HUES48 (cell line): ENCODE measurements at regions not wholly inside any gene's neighbourhood (a gene's known extent, or its start where the extent isn't known, plus 50 kb on each side); places are given as distances from the start of the nearest gene placed in this dataset.

ENCODE experiments used
- H3K27ac ChIP-seq: one replicate; pipeline ENCODE4 v1.7.0; 2013; ENCODE audit warnings: low read depth, low read length, inconsistent platforms
- H3K27me3 ChIP-seq: 2 replicates; pipeline ENCODE4 v1.6.1; 2013; ENCODE audit warnings: mild to moderate bottlenecking, low read length; ENCODE audit not compliant: control insufficient read depth, insufficient read depth
- H3K36me3 ChIP-seq: 2 replicates; pipeline ENCODE4 v1.6.1; 2013; ENCODE audit warnings: low read length; ENCODE audit not compliant: control insufficient read depth, insufficient read depth
- H3K4me1 ChIP-seq: 2 replicates; pipeline ENCODE4 v1.6.1; 2013; ENCODE audit warnings: mild to moderate bottlenecking, low read length; ENCODE audit not compliant: control insufficient read depth, insufficient read depth
- H3K4me3 ChIP-seq: 2 replicates; pipeline ENCODE4 v1.5.1; 2013; ENCODE audit warnings: mild to moderate bottlenecking, low read depth, low read length
- H3K9ac ChIP-seq: 2 replicates; pipeline ENCODE4 v1.6.1; 2013; ENCODE audit warnings: mild to moderate bottlenecking, low read depth, low read length, moderate library complexity
- H3K9me3 ChIP-seq: 2 replicates; pipeline ENCODE4 v1.6.1; 2013; ENCODE audit warnings: low read length; ENCODE audit not compliant: control insufficient read depth, insufficient read depth

GRCh38 chr6:134657751-134658527, 292.0 kb downstream of the ALDH8A1 start:
- Histone ChIP-seq H3K4me1 (no peaks in the 10 kb centered on the region), H3K27me3 (no peaks in the 10 kb centered on the region), H3K36me3 (no peaks in the 10 kb centered on the region), H3K27ac (no peak overlapping the region), H3K9ac (no peak overlapping the region), H3K9me3 (no peaks in the 10 kb centered on the region), H3K4me3 (no peak overlapping the region)

- Histone ChIP-seq H3K27ac (no peak overlapping the region), H3K36me3 (no peaks in the 10 kb centered on the region), H3K9ac (no peak overlapping the region), H3K4me3 (no peak overlapping the region), H3K4me1 (no peaks in the 10 kb centered on the region), H3K9me3 (no peaks in the 10 kb centered on the region), H3K27me3 (no peaks in the 10 kb centered on the region)
Measured at GRCh38 chr6:134657343-134657742, 292.6 kb downstream of the ALDH8A1 start.

- Histone ChIP-seq H3K27ac (no peak overlapping the region), H3K9ac (no peak overlapping the region), H3K4me3 (no peak overlapping the region)
Measured at GRCh38 chr6:134654751-134655150, 295.1 kb downstream of the ALDH8A1 start.

GRCh38 chr6:134651519-134651918, 298.4 kb downstream of the ALDH8A1 start:
- no peaks in the 10 kb centered on the region for H3K9me3 ChIP-seq
- no peak overlapping the region for H3K4me3 ChIP-seq
- no peak overlapping the region for H3K27ac ChIP-seq
- no peaks in the 10 kb centered on the region for H3K27me3 ChIP-seq
- H3K4me1 ChIP-seq = no peaks in the 10 kb centered on the region
- H3K36me3 ChIP-seq = no peaks in the 10 kb centered on the region
- H3K9ac ChIP-seq = no peak overlapping the region

More at GRCh38 chr6:134654751-134655150, 295.1 kb downstream of the ALDH8A1 start:
- Histone ChIP-seq H3K27me3 (no peaks in the 10 kb centered on the region), H3K36me3 (no peaks in the 10 kb centered on the region), H3K4me1 (no peaks in the 10 kb centered on the region), H3K9me3 (no peaks in the 10 kb centered on the region)

GRCh38 chr6:134647861-134648260, 302.0 kb downstream of the ALDH8A1 start:
- no peaks in the 10 kb centered on the region for H3K27me3 ChIP-seq
- no peak overlapping the region for H3K4me3 ChIP-seq
- H3K36me3 ChIP-seq = no peaks in the 10 kb centered on the region
- H3K4me1 ChIP-seq = no peaks in the 10 kb centered on the region
- no peak overlapping the region for H3K27ac ChIP-seq
- H3K9ac ChIP-seq = no peak overlapping the region
- no peaks in the 10 kb centered on the region for H3K9me3 ChIP-seq

- H3K27ac ChIP-seq = no peak overlapping the region
- H3K9ac ChIP-seq = no peak overlapping the region
- H3K36me3 ChIP-seq = no peaks in the 10 kb centered on the region
- no peaks in the 10 kb centered on the region for H3K27me3 ChIP-seq
- H3K4me1 ChIP-seq = peaks cover 6% of the 10 kb centered on the region
- no peak overlapping the region for H3K4me3 ChIP-seq
- H3K9me3 ChIP-seq = no peaks in the 10 kb centered on the region
Measured at GRCh38 chr6:134642819-134643218, 307.1 kb downstream of the ALDH8A1 start.

GRCh38 chr6:134642279-134642678, 307.6 kb downstream of the ALDH8A1 start:
- Histone ChIP-seq H3K36me3 (no peaks in the 10 kb centered on the region), H3K27ac (no peak overlapping the region), H3K4me1 (peaks cover 11% of the 10 kb centered on the region), H3K9ac (no peak overlapping the region), H3K27me3 (no peaks in the 10 kb centered on the region), H3K4me3 (no peak overlapping the region), H3K9me3 (no peaks in the 10 kb centered on the region)

- Histone ChIP-seq H3K9ac (no peak overlapping the region), H3K27me3 (no peaks in the 10 kb centered on the region), H3K36me3 (no peaks in the 10 kb centered on the region), H3K27ac (no peak overlapping the region), H3K4me1 (peaks cover 13% of the 10 kb centered on the region), H3K4me3 (no peak overlapping the region), H3K9me3 (no peaks in the 10 kb centered on the region)
Measured at GRCh38 chr6:134640975-134641429, 308.9 kb downstream of the ALDH8A1 start.

GRCh38 chr6:134640229-134640628, 309.7 kb downstream of the ALDH8A1 start:
- H3K4me3 ChIP-seq = no peak overlapping the region

GRCh38 chr6:134637847-134638437, 312.0 kb downstream of the ALDH8A1 start:
- peaks cover 13% of the 10 kb centered on the region for H3K4me1 ChIP-seq
- no peaks in the 10 kb centered on the region for H3K36me3 ChIP-seq
- H3K4me3 ChIP-seq = no peak overlapping the region
- no peak overlapping the region for H3K9ac ChIP-seq
- H3K27ac ChIP-seq = no peak overlapping the region
- no peaks in the 10 kb centered on the region for H3K27me3 ChIP-seq
- no peaks in the 10 kb centered on the region for H3K9me3 ChIP-seq

More at GRCh38 chr6:134640229-134640628, 309.7 kb downstream of the ALDH8A1 start:
- H3K9ac ChIP-seq = no peak overlapping the region
- H3K4me1 ChIP-seq = peaks cover 13% of the 10 kb centered on the region
- no peaks in the 10 kb centered on the region for H3K36me3 ChIP-seq
- no peaks in the 10 kb centered on the region for H3K9me3 ChIP-seq
- no peaks in the 10 kb centered on the region for H3K27me3 ChIP-seq
- H3K27ac ChIP-seq = no peak overlapping the region

- Histone ChIP-seq H3K4me1 (peaks cover 13% of the 10 kb centered on the region), H3K9me3 (no peaks in the 10 kb centered on the region), H3K27ac (no peak overlapping the region), H3K27me3 (no peaks in the 10 kb centered on the region), H3K36me3 (no peaks in the 10 kb centered on the region), H3K9ac (no peak overlapping the region), H3K4me3 (no peak overlapping the region)
Measured at GRCh38 chr6:134637282-134637681, 312.6 kb downstream of the ALDH8A1 start.
